Ishikawa (cell line): ENCODE measurements at regions not wholly inside any gene's neighbourhood (a gene's known extent, or its start where the extent isn't known, plus 50 kb on each side); places are given as distances from the start of the nearest gene placed in this dataset.

Experiments used
- CEBPB ChIP-seq: IDR thresholded peaks from 2 replicates; pipeline ENCODE4 v1.6.1; 2012
- EP300 ChIP-seq: IDR thresholded peaks from 2 replicates; pipeline ENCODE4 v1.6.1; 2012; ENCODE audit warnings: borderline replicate concordance
- NFIC ChIP-seq: IDR thresholded peaks from 2 replicates; pipeline ENCODE4 v1.6.1; 2012
- REST ChIP-seq: IDR thresholded peaks from 2 replicates; pipeline ENCODE4 v1.6.1; 2012; ENCODE audit warnings: low read depth, mild to moderate bottlenecking
- TEAD4 ChIP-seq: IDR thresholded peaks from 2 replicates; pipeline ENCODE4 v1.6.1; 2012
- YY1 ChIP-seq: IDR thresholded peaks from 2 replicates; pipeline ENCODE4 v1.6.1; 2012; ENCODE audit warnings: low read depth

DNA sequence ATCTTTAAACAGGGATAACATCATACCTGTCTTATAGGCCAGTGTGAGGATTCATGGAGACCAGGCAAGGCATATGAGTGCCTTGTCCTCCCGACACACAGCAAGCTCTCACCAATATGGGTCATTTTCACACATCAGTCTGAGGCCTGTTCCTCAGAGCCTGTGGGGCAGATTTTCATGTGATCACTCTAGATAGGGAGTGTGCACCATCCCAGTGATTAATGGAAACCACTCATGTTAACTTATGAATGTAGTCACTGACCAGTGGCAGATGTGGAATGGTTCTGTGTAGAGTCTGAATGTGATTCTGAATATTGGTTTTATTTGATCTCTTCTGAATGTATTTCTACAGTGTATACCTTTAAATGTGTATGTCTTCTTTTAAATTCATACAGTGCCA lies 219.7 kb upstream of the SFSWAP start:
- TF ChIP-seq REST: no peak
- TF ChIP-seq CEBPB: no peak
- no peak for TF ChIP-seq EP300
- TF ChIP-seq YY1: no peak
- no peak for TF ChIP-seq TEAD4
- TF ChIP-seq NFIC: no peak
